SK-N-MC (cell line): ENCODE measurements at regions not wholly inside any gene's neighbourhood (a gene's known extent, or its start where the extent isn't known, plus 50 kb on each side); places are given as distances from the start of the nearest gene placed in this dataset.

ENCODE experiments used
- DNase-seq: peaks from one replicate; pipeline ENCODE4 v3.0.0-alpha.2; 2011; ENCODE audit warnings: low read depth, low spot score
- H3K27ac ChIP-seq: fragments of 200-600 bp; sonication (generic); 2 replicates; pipeline ENCODE4 v1.5.1; 2016; ENCODE audit warnings: mixed run types
- H3K36me3 ChIP-seq: fragments of 200-600 bp; sonication (generic); 2 replicates; pipeline ENCODE4 v1.6.1; 2017; ENCODE audit warnings: antibody characterized with exemption, low read length, mixed read lengths; ENCODE audit not compliant: insufficient read depth
- H3K4me3 ChIP-seq: fragments of 200-600 bp; sonication (generic); 2 replicates; pipeline ENCODE4 v1.5.1; 2016
- H3K9ac ChIP-seq: fragments of 200-600 bp; sonication (generic); 2 replicates; pipeline ENCODE4 v1.8.0; 2017; ENCODE audit warnings: mixed run types, mixed read lengths; ENCODE audit not compliant: insufficient read length
- H3K9me3 ChIP-seq: fragments of 200-600 bp; sonication (generic); 2 replicates; pipeline ENCODE4 v1.6.1; 2017; ENCODE audit warnings: low read depth, mild to moderate bottlenecking, antibody characterized with exemption, low read length, moderate library complexity, mixed read lengths
- EZH2 ChIP-seq: fragments of 200-600 bp; sonication (generic); IDR thresholded peaks from one replicate; pipeline ENCODE4 v1.6.1; 2017; ENCODE audit warnings: antibody characterized with exemption
- FOXP2 ChIP-seq: optimal IDR thresholded peaks from 2 replicates; pipeline ENCODE3; 2011; ENCODE audit warnings: mild to moderate bottlenecking, moderate library complexity; ENCODE audit not compliant: insufficient read depth; ENCODE audit errors: extremely low read length, control extremely low read depth
- POLR2AphosphoS5 ChIP-seq: IDR thresholded peaks from 2 replicates; pipeline ENCODE4 v1.6.1; 2012; ENCODE audit warnings: mild to moderate bottlenecking, low read depth, low read length, borderline replicate concordance

DNA sequence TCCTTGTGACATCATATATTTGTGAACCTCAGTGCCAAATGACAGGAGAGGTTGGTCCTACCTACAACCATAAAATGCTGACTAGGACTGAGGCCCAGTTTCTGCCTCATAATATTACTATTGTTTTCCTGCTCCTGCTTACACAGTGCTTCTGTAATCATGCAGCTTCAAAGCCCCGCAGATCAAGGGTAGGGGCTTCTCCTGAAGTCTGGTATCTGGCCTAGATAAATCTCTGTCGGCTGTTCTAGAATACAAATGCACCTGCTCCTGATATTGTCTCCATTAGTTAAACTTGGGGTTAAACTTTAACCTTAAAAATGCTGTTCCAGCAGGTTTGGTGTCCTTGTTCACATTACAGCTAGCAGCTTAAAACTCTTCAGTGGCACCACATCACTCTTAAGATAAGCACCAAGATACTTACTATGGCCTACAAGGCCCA is 552.4 kb downstream of the TUSC7 start:
- Histone ChIP-seq H3K36me3 (no peaks in the 10 kb centered on the region), H3K9ac (no peak overlapping the region), H3K27ac (no peak overlapping the region), H3K4me3 (no peak overlapping the region), H3K9me3 (no peaks in the 10 kb centered on the region)
- TF ChIP-seq EZH2 = no peak
- no peak for TF ChIP-seq POLR2AphosphoS5
- no peak for TF ChIP-seq FOXP2
- no peak for DNase-seq

GRCh38 chr3:117263270-117263669 is 553.7 kb downstream of the TUSC7 start:
- no peak overlapping the region for H3K9ac ChIP-seq

GRCh38 chr3:117263745-117264144 is 554.2 kb downstream of the TUSC7 start:
- Histone ChIP-seq H3K27ac (no peak overlapping the region), H3K36me3 (no peaks in the 10 kb centered on the region), H3K9me3 (no peaks in the 10 kb centered on the region), H3K9ac (no peak overlapping the region), H3K4me3 (no peak overlapping the region)
- no peak for DNase-seq
- no peak for TF ChIP-seq FOXP2
- TF ChIP-seq POLR2AphosphoS5 = no peak
- TF ChIP-seq EZH2 = no peak

More at GRCh38 chr3:117263270-117263669, 553.7 kb downstream of the TUSC7 start:
- Histone ChIP-seq H3K27ac (no peak overlapping the region), H3K36me3 (no peaks in the 10 kb centered on the region), H3K9me3 (no peaks in the 10 kb centered on the region), H3K4me3 (no peak overlapping the region)
- no peak for DNase-seq
- TF ChIP-seq POLR2AphosphoS5 = no peak
- TF ChIP-seq FOXP2 = no peak
- TF ChIP-seq EZH2 = no peak

DNA sequence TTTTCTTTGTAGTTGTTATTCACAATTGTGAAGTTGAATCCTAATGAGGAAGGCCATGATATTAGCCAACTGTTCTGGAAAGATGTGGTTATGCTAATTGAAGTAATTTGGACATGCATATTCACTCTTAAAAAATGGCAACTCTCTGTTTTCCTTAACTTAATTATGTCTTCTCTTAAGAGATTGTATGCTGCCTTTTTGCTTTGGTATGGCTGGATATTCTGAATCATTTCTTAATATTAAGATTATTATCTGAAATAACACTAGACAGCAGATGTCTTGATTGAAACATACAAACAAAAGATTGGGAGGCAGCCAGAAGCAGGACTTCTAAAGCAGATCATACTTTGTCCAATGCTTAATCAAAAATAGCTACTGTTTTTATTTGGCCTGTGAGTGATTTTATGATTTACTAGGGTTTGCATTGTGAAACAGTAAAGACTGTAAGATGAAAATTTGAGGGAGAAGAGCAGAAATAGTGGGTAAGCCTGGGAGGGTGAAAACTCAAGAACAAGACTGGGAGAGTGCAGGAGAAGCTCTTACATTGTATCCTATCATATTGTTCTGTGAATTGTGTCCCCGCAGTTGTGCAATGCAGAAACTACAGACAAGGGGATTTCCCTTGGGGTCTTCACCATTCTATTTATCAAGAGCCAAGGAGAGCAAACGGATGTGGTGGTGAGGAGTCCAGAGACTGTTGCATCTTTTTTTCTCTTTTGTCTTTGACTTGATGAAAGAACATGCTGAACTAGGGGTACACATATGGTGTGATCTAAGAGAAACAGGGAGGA is 554.8 kb downstream of the TUSC7 start:
- H3K36me3 ChIP-seq = no peaks in the 10 kb centered on the region
- no peak overlapping the region for H3K9ac ChIP-seq
- no peak for TF ChIP-seq EZH2
- TF ChIP-seq FOXP2 = no peak
- TF ChIP-seq POLR2AphosphoS5 = no peak
- no peak overlapping the region for H3K27ac ChIP-seq
- no peak overlapping the region for H3K4me3 ChIP-seq
- DNase-seq = no peak
- H3K9me3 ChIP-seq = no peaks in the 10 kb centered on the region

DNA sequence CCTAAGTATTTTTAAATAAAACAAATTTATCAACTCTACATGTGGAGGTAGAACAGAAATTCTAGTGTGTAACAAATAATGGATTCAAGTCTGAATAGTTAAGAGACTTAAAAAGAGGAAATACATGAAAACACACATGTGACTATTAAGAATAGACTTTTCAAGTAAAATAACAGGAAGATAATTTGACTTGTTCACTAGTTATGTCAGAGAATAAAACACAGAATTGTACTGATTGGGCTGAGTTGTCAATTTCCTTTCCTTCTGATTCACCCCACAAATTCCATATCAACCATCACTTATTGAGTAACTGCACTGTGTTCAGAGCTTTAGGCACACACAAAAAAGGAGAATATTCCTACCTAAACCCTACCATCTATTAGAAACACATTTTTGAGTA is 557.2 kb downstream of the TUSC7 start:
- Histone ChIP-seq H3K4me3 (no peak overlapping the region), H3K9me3 (no peaks in the 10 kb centered on the region), H3K27ac (no peak overlapping the region), H3K9ac (no peak overlapping the region), H3K36me3 (no peaks in the 10 kb centered on the region)
- DNase-seq = no peak
- TF ChIP-seq POLR2AphosphoS5 (no peak), FOXP2 (no peak), EZH2 (no peak)

DNA sequence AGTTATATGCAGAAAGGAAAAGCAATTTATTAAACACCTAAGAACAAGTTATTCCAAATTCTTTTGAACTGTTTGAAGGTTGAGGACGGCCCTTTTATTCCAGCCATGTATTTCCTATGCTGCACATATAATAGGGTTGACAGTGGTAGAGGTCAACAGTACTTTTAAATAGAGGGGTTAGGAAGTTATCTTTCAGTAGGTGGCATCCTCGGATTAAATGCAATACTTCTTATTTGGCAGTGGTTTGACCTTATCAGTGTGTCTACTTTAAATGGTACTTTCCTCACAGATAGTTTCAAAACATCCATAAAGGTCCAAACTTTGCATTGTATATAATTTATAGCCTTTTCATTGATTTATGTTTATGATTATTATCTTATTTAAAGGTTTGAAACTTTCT is 558.7 kb downstream of the TUSC7 start:
- Histone ChIP-seq H3K4me3 (no peak overlapping the region), H3K27ac (no peak overlapping the region), H3K36me3 (no peaks in the 10 kb centered on the region), H3K9me3 (no peaks in the 10 kb centered on the region), H3K9ac (no peak overlapping the region)
- TF ChIP-seq FOXP2 (no peak), EZH2 (no peak), POLR2AphosphoS5 (no peak)
- DNase-seq = no peak

DNA sequence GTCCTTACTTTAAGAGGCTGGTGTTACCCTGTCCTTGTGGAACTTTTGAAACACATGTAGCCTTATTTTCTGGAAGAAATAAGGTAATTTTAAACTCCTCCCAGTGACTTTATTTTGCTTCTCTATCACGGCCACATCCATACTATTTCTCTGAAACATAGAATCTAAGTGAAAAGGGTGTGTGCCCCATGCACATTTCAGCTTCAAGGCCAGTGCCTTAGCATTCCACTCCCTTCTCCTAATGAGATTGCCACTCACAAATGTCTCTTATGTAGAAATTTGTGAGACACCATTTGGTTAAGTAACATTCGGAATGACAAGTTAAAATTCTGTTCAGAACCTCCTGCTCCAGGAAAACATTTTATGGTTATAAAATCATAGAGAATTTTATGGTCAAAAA is 562.7 kb downstream of the TUSC7 start:
- H3K9me3 ChIP-seq = no peaks in the 10 kb centered on the region
- DNase-seq = no peak
- no peak overlapping the region for H3K27ac ChIP-seq
- H3K9ac ChIP-seq = no peak overlapping the region
- no peak overlapping the region for H3K4me3 ChIP-seq
- TF ChIP-seq FOXP2 (no peak), EZH2 (no peak), POLR2AphosphoS5 (no peak)
- no peaks in the 10 kb centered on the region for H3K36me3 ChIP-seq

GRCh38 chr3:117272876-117273523 is 563.4 kb downstream of the TUSC7 start:
- no peak for TF ChIP-seq FOXP2
- no peak for TF ChIP-seq POLR2AphosphoS5
- no peak for TF ChIP-seq EZH2
- no peak overlapping the region for H3K27ac ChIP-seq
- DNase-seq = no peak
- H3K4me3 ChIP-seq = no peak overlapping the region
- H3K9me3 ChIP-seq = no peaks in the 10 kb centered on the region
- H3K9ac ChIP-seq = no peak overlapping the region
- no peaks in the 10 kb centered on the region for H3K36me3 ChIP-seq

GRCh38 chr3:117277816-117278215 is 568.2 kb downstream of the TUSC7 start:
- Histone ChIP-seq H3K4me3 (no peak overlapping the region), H3K27ac (no peak overlapping the region), H3K36me3 (no peaks in the 10 kb centered on the region), H3K9me3 (no peaks in the 10 kb centered on the region), H3K9ac (no peak overlapping the region)
- DNase-seq = no peak
- TF ChIP-seq POLR2AphosphoS5 (no peak), EZH2 (no peak), FOXP2 (no peak)
